Suprapubic skin (tissue), 4 donors: ENCODE measurements at regions not wholly inside any gene's neighbourhood (a gene's known extent, or its start where the extent isn't known, plus 50 kb on each side); places are given as distances from the start of the nearest gene placed in this dataset.

Experiments
- CTCF ChIP-seq, 2 donors: fragments of 200-600 bp in 1 of 2; fragments of 450-650 bp in 1 of 2; sonication (generic) in 1 of 2; IDR thresholded peaks; one replicate each; pipeline ENCODE4 v1.5.1; 2016 to 2019; ENCODE audit warnings: antibody characterized with exemption in 2 of 2, mild to moderate bottlenecking in 1 of 2, moderate library complexity in 1 of 2
- POLR2A ChIP-seq, 2 donors: fragments of 450-650 bp; IDR thresholded peaks; one replicate each; pipeline ENCODE4 v1.6.1; 2017; ENCODE audit warnings: antibody characterized with exemption in 2 of 2, mild to moderate bottlenecking in 2 of 2, moderate library complexity in 2 of 2
- POLR2AphosphoS5 ChIP-seq, 3 donors: sonication (generic); formaldehyde crosslinking; IDR thresholded peaks; one replicate each; pipeline ENCODE4 v1.6.1; 2017; ENCODE audit warnings: antibody characterized with exemption in 3 of 3

DNA sequence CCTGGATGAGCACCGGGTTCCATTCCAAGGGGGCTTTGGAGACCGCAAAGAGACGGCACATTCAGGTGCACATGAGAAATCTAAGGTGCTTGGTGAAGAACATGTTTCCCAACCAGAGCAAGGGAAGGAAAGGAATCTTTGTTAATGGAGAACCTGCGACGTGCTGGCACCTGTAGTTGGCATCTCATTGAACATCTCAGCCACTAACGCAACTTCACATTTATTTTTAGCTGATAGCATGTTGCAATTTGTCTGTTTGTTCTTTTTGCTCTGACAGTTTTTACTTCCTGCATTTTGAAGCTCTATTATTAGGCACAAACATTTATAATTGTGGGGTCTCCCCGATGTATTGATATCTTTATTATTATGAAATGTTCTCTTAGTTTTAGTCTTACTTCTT is 316.7 kb downstream of the TCERG1L start:
- TF ChIP-seq POLR2A (IDR thresholded peaks at IDR 0.05) (no peak), CTCF (IDR thresholded peaks at IDR 0.05) (no peak), POLR2AphosphoS5 (IDR thresholded peaks at IDR 0.05) (no peak)
